ENCODE measurements at regions not wholly inside any gene's neighbourhood (a gene's known extent, or its start where the extent isn't known, plus 50 kb on each side); places are given as distances from the start of the nearest gene placed in this dataset.

GRCh38 chrX:117335209-117335608 is 781.4 kb downstream of the KLHL13 start:
- no peak for TF ChIP-seq EZH2phosphoT487 (IDR thresholded peaks at IDR 0.05; ENCODE audit: low read length)
- TF ChIP-seq EZH2 (optimal IDR thresholded peaks at IDR 0.05; ENCODE audit: low read depth, low read length) = no peak
